ENCODE measurements at regions not wholly inside any gene's neighbourhood (a gene's known extent, or its start where the extent isn't known, plus 50 kb on each side); places are given as distances from the start of the nearest gene placed in this dataset.

DNA sequence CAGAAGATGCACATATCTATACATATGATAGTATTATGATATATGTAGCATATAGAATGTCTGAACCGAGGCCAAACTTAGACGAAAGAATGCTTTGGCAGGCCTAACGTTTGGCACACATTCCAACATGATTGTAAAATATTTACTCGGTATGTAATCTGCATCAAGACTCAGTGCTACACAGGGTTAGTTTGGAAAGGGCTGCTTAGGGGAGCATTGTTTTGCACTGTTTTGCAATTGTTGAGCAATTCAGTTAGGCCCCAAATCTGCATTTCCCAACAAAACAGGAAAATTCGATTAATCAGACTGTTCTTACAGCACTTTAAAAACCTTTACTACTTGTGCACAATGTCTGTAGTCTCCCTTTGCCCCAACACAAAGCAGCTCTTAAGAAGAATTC lies 216.0 kb upstream of the NEGR1 start:
- H3K4me3 ChIP-seq = no peak overlapping the region
- TF ChIP-seq, protein P1, sequence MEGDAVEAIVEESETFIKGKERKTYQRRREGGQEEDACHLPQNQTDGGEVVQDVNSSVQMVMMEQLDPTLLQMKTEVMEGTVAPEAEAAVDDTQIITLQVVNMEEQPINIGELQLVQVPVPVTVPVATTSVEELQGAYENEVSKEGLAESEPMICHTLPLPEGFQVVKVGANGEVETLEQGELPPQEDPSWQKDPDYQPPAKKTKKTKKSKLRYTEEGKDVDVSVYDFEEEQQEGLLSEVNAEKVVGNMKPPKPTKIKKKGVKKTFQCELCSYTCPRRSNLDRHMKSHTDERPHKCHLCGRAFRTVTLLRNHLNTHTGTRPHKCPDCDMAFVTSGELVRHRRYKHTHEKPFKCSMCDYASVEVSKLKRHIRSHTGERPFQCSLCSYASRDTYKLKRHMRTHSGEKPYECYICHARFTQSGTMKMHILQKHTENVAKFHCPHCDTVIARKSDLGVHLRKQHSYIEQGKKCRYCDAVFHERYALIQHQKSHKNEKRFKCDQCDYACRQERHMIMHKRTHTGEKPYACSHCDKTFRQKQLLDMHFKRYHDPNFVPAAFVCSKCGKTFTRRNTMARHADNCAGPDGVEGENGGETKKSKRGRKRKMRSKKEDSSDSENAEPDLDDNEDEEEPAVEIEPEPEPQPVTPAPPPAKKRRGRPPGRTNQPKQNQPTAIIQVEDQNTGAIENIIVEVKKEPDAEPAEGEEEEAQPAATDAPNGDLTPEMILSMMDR (IDR thresholded peaks at IDR 0.05) = no peak
- no peaks in the 10 kb centered on the region for H3K9me3 ChIP-seq
- DNase-seq = no peak
- H3K4me1 ChIP-seq (ENCODE audit: low read depth) = no peaks in the 10 kb centered on the region
- no peak for ATAC-seq
- intact Hi-C loops (cut with DNase I, micrococcal nuclease) = no loop called here
- no peaks in the 10 kb centered on the region for H3K36me3 ChIP-seq (ENCODE audit: low read depth)

DNA sequence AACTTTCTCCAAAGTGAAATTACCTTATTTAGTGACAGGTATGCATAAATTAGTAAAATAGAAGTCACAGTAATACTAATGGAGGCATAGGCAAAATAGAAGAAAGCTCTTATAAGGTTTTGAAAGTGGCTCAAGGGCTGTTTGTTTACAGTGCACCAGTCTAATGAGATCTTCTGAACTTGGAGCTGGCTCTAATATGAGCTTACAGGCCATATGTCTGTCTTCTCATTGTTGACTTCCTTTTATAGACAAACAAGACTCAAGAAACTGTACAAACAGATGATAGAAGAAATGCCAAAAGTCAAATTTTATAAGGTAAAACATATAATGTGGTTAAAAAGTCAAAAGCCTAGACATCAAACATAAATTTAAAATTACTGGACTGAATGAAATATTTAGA lies 207.5 kb upstream of the NEGR1 start:
- no peak overlapping the region for H3K4me3 ChIP-seq
- intact Hi-C loops (cut with DNase I, micrococcal nuclease) = no loop called here
- TF ChIP-seq, protein P1 (IDR thresholded peaks at IDR 0.05) = no peak
- DNase-seq (no peak), ATAC-seq (no peak)
- no peaks in the 10 kb centered on the region for H3K9me3 ChIP-seq
- no peaks in the 10 kb centered on the region for H3K4me1 ChIP-seq (ENCODE audit: low read depth)
- H3K36me3 ChIP-seq (ENCODE audit: low read depth) = no peaks in the 10 kb centered on the region

DNA sequence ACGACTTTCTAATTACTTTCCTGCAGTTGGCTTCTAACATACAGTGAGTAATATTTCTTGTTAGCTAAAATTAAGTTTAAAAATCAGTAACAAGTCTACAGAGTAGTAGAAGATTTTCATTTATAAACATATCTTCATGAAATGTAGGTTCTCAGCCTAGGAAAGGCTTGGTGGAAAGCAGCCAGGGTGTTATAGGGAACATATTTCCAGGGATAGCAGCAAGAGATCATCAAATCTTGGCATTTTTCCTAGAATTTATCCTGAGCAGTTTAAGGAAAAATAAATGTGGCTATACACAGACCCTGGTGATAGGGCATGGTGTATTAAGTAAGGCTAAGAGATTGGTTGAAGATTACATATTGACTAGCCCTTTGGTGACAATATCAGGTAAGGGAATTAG lies 203.5 kb upstream of the NEGR1 start:
- no peaks in the 10 kb centered on the region for H3K36me3 ChIP-seq (ENCODE audit: low read depth)
- no peaks in the 10 kb centered on the region for H3K9me3 ChIP-seq
- DNase-seq (no peak), ATAC-seq (no peak)
- TF ChIP-seq, protein P1 (IDR thresholded peaks at IDR 0.05) = no peak
- H3K4me1 ChIP-seq (ENCODE audit: low read depth) = no peaks in the 10 kb centered on the region
- no peak overlapping the region for H3K4me3 ChIP-seq
- intact Hi-C loops (cut with DNase I, micrococcal nuclease) = no loop called here

DNA sequence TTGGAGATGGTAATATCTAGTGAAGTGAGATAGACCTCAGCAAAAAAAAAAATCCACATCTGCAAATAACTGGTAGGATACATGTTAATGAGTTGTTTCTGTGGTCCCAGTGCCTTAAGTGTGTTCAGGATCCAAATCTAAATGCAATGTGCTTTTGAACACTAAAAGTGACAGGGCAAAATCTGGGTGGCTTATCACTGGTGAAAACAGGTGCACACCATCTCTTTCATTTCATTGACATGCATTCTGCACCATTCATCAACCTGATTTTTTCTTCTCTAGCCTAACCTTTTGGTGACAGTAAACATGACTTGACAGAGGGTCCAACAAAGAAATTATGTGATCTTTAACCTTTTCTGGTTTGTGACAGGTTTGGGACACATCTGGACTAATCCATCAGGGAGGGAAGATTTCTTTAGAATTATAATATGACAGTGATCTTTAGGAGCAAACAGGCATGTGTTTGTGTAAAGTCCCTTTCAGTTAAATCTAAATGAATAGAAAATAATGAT lies 201.6 kb upstream of the NEGR1 start:
- Histone ChIP-seq H3K4me3 (no peak overlapping the region), H3K9me3 (no peaks in the 10 kb centered on the region), H3K36me3 (ENCODE audit: low read depth) (no peaks in the 10 kb centered on the region), H3K4me1 (ENCODE audit: low read depth) (no peaks in the 10 kb centered on the region)
- ATAC-seq (no peak), DNase-seq (no peak)
- TF ChIP-seq, protein P1 (IDR thresholded peaks at IDR 0.05) = no peak
- intact Hi-C loops (cut with DNase I, micrococcal nuclease) = no loop called here

DNA sequence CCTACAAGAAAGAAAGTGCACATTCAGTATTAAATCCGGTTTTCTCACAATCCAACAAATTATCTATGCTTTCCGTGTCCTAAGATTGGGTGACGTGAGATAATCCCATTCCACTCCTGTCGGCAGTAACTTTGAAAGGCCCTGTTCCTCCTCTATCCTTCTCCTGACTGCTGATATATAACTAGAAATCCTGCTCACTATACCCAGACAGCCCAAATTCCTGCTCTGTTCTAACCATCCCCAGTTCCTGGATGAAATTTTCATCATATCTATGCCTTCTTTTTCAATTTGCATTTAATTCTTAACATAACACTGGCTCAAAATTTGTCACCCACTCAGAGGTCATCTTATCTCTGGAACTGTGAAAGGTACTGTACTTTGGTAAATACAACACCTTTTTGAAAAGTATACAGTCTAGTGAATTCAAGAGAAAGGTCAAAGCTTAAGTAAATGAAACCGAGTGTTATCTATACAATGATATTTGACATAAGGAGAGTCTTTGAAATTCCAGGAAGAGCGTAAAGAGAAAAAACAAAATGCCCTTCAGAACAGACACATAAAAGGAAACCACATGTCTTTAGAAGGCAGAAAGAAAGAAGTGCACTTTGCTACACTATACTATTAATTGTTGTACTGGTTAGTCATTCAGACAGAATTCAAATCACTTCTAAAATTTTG lies 200.5 kb upstream of the NEGR1 start:
- ATAC-seq (no peak), DNase-seq (no peak)
- Histone ChIP-seq H3K36me3 (ENCODE audit: low read depth) (no peaks in the 10 kb centered on the region), H3K9me3 (no peaks in the 10 kb centered on the region), H3K4me1 (ENCODE audit: low read depth) (no peaks in the 10 kb centered on the region), H3K4me3 (no peak overlapping the region)
- intact Hi-C loops (cut with DNase I, micrococcal nuclease) = no loop called here
- TF ChIP-seq, protein P1 (IDR thresholded peaks at IDR 0.05) = no peak
